ENCODE measurements at regions not wholly inside any gene's neighbourhood (a gene's known extent, or its start where the extent isn't known, plus 50 kb on each side); places are given as distances from the start of the nearest gene placed in this dataset.
"Not testable (repeated sequence)": the region's sequence is repeated elsewhere in the genome, so short reads cannot be mapped to it uniquely, and the experiment has no call there.

- no peak for DNase-seq (ENCODE audit: low read depth)
- TF ChIP-seq CTCF (IDR thresholded peaks at IDR 0.05; ENCODE audit: insufficient read depth, low read depth, low read length, missing control alignments), result no peak
- H3K4me3 ChIP-seq (ENCODE audit: low read depth, low read length), result no peak overlapping the region
These were observed 118.7 kb upstream of the FOXD4L5 start for GRCh38 chr9:65403721-65404120.

GRCh38 chr9:65403072-65403471 is 118.1 kb upstream of the FOXD4L5 start:
- H3K4me3 ChIP-seq (ENCODE audit: low read depth, low read length); DNase-seq (ENCODE audit: low read depth): not testable (repeated sequence)

- not testable (repeated sequence) for H3K4me3 ChIP-seq (ENCODE audit: low read depth, low read length); DNase-seq (ENCODE audit: low read depth)
These were observed 117.3 kb upstream of the FOXD4L5 start for GRCh38 chr9:65402206-65402870.

GRCh38 chr9:65401456-65402045 is 116.5 kb upstream of the FOXD4L5 start:
- not testable (repeated sequence) for DNase-seq (ENCODE audit: low read depth)

GRCh38 chr9:65400886-65401285 is 115.9 kb upstream of the FOXD4L5 start:
- DNase-seq (ENCODE audit: low read depth), result no peak
- no peak for TF ChIP-seq CTCF (IDR thresholded peaks at IDR 0.05; ENCODE audit: insufficient read depth, low read depth, low read length, missing control alignments)
- H3K4me3 ChIP-seq (ENCODE audit: low read depth, low read length), result no peak overlapping the region

More at GRCh38 chr9:65401456-65402045, 116.5 kb upstream of the FOXD4L5 start:
- H3K4me3 ChIP-seq (ENCODE audit: low read depth, low read length), result not testable (repeated sequence)

GRCh38 chr9:65397763-65398719 is 113.0 kb upstream of the FOXD4L5 start:
- H3K4me3 ChIP-seq (ENCODE audit: low read depth, low read length); DNase-seq (ENCODE audit: low read depth): not testable (repeated sequence)

- DNase-seq (ENCODE audit: low read depth); H3K4me3 ChIP-seq (ENCODE audit: low read depth, low read length): not testable (repeated sequence)
These were observed 112.2 kb upstream of the FOXD4L5 start for GRCh38 chr9:65397226-65397625.

- not testable (repeated sequence) for H3K4me3 ChIP-seq (ENCODE audit: low read depth, low read length); DNase-seq (ENCODE audit: low read depth)
These were observed 111.6 kb upstream of the FOXD4L5 start for GRCh38 chr9:65396601-65397000.

- H3K4me3 ChIP-seq (ENCODE audit: low read depth, low read length); DNase-seq (ENCODE audit: low read depth): not testable (repeated sequence)
These were observed 110.8 kb upstream of the FOXD4L5 start for GRCh38 chr9:65395789-65396188.

- not testable (repeated sequence) for DNase-seq (ENCODE audit: low read depth); H3K4me3 ChIP-seq (ENCODE audit: low read depth, low read length)
These were observed 110.1 kb upstream of the FOXD4L5 start for GRCh38 chr9:65395121-65395520.

- H3K4me3 ChIP-seq (ENCODE audit: low read depth, low read length); DNase-seq (ENCODE audit: low read depth): not testable (repeated sequence)
These were observed 108.3 kb upstream of the FOXD4L5 start for GRCh38 chr9:65393111-65393810.

GRCh38 chr9:65392611-65393010 is 107.6 kb upstream of the FOXD4L5 start:
- DNase-seq (ENCODE audit: low read depth); H3K4me3 ChIP-seq (ENCODE audit: low read depth, low read length): not testable (repeated sequence)

- not testable (repeated sequence) for DNase-seq (ENCODE audit: low read depth); H3K4me3 ChIP-seq (ENCODE audit: low read depth, low read length)
These were observed 104.7 kb upstream of the FOXD4L5 start for GRCh38 chr9:65389710-65390109.

GRCh38 chr9:65389216-65389615 is 104.2 kb upstream of the FOXD4L5 start:
- not testable (repeated sequence) for DNase-seq (ENCODE audit: low read depth); H3K4me3 ChIP-seq (ENCODE audit: low read depth, low read length)

GRCh38 chr9:65386699-65387098 is 101.7 kb upstream of the FOXD4L5 start:
- peak overlapping the region; percentile 4 for H3K4me3 ChIP-seq (ENCODE audit: low read depth, low read length)
- peak; percentile 91 for DNase-seq (ENCODE audit: low read depth)

- peak; percentile 3 for DNase-seq (ENCODE audit: low read depth)
- not testable (repeated sequence) for H3K4me3 ChIP-seq (ENCODE audit: low read depth, low read length)
These were observed 101.2 kb upstream of the FOXD4L5 start for GRCh38 chr9:65386191-65386590.
